SK-N-SH (cell line): ENCODE measurements at regions not wholly inside any gene's neighbourhood (a gene's known extent, or its start where the extent isn't known, plus 50 kb on each side); places are given as distances from the start of the nearest gene placed in this dataset.

Source experiments
- ELF1 ChIP-seq: IDR thresholded peaks from 2 replicates; pipeline ENCODE4 v1.4.0; 2012
- EP300 ChIP-seq, 2 experiments: IDR thresholded peaks; 2 replicates each; pipeline versions ENCODE4 v1.4.0 to v1.6.1; 2012; ENCODE audit warnings: borderline replicate concordance in 1 of 2, low read depth in 1 of 2, low read length in 1 of 2
- FOXM1 ChIP-seq: IDR thresholded peaks from 2 replicates; pipeline ENCODE4 v1.4.0; 2012; ENCODE audit warnings: low read depth, mild to moderate bottlenecking
- NFIC ChIP-seq: IDR thresholded peaks from 2 replicates; pipeline ENCODE4 v1.4.0; 2012; ENCODE audit warnings: borderline replicate concordance
- POLR2AphosphoS5 ChIP-seq: IDR thresholded peaks from 2 replicates; pipeline ENCODE4 v1.6.1; 2012; ENCODE audit warnings: low read depth, low read length
- TEAD4 ChIP-seq: IDR thresholded peaks from 2 replicates; pipeline ENCODE4 v1.4.0; 2012; ENCODE audit warnings: mild to moderate bottlenecking, borderline replicate concordance; ENCODE audit not compliant: insufficient read depth
- YY1 ChIP-seq: IDR thresholded peaks from 2 replicates; pipeline ENCODE4 v1.4.0; 2012; ENCODE audit warnings: low read depth, mild to moderate bottlenecking
- TF ChIP-seq, protein P1 (sequence below): fragments of 200-600 bp; sonication (generic); IDR thresholded peaks from 2 replicates; pipeline ENCODE4 v1.6.1; 2017; ENCODE audit warnings: antibody characterized with exemption, mild to moderate bottlenecking, moderate library complexity
- TF ChIP-seq, protein P2 (sequence below): IDR thresholded peaks from 2 replicates; pipeline ENCODE4 v1.6.1; 2012; ENCODE audit warnings: mild to moderate bottlenecking, low read depth, low read length, moderate library complexity
- TF ChIP-seq, protein P3 (sequence below): IDR thresholded peaks from 2 replicates; pipeline ENCODE4 v1.4.0; 2012; ENCODE audit warnings: low read depth

DNA sequence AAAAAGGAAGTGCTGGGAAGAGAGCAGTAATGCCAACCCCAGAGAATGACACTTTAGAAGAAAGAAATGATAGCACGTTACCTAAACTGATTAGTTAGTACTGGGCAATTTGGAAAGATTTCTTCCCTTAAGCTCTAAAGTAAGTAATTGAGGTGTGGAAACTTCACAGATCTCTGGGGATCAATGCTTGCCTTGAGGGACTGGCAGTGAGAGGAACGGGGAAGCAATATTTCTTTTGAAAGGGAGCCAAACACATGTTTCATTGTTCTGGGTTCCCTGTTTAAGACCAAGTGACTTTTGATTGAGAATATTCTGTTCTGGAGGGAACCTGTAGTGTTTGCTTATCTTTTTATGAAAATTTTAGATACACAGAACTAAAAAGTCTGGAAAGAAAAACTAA is 190.5 kb downstream of the NDFIP2 start:
- TF ChIP-seq NFIC (no peak), EP300 (IDR thresholded peaks at IDR 0.05; ENCODE audit: borderline replicate concordance in 1 of 2, low read depth in 1 of 2, low read length in 1 of 2) (peak in 1 of 2 experiments; percentile 15; a peak in 1 of 4 replicates), POLR2AphosphoS5 (no peak), ELF1 (no peak), FOXM1 (no peak), TEAD4 (no peak), YY1 (no peak)
- TF ChIP-seq, protein P1, sequence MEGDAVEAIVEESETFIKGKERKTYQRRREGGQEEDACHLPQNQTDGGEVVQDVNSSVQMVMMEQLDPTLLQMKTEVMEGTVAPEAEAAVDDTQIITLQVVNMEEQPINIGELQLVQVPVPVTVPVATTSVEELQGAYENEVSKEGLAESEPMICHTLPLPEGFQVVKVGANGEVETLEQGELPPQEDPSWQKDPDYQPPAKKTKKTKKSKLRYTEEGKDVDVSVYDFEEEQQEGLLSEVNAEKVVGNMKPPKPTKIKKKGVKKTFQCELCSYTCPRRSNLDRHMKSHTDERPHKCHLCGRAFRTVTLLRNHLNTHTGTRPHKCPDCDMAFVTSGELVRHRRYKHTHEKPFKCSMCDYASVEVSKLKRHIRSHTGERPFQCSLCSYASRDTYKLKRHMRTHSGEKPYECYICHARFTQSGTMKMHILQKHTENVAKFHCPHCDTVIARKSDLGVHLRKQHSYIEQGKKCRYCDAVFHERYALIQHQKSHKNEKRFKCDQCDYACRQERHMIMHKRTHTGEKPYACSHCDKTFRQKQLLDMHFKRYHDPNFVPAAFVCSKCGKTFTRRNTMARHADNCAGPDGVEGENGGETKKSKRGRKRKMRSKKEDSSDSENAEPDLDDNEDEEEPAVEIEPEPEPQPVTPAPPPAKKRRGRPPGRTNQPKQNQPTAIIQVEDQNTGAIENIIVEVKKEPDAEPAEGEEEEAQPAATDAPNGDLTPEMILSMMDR: no peak
- TF ChIP-seq, protein P2, sequence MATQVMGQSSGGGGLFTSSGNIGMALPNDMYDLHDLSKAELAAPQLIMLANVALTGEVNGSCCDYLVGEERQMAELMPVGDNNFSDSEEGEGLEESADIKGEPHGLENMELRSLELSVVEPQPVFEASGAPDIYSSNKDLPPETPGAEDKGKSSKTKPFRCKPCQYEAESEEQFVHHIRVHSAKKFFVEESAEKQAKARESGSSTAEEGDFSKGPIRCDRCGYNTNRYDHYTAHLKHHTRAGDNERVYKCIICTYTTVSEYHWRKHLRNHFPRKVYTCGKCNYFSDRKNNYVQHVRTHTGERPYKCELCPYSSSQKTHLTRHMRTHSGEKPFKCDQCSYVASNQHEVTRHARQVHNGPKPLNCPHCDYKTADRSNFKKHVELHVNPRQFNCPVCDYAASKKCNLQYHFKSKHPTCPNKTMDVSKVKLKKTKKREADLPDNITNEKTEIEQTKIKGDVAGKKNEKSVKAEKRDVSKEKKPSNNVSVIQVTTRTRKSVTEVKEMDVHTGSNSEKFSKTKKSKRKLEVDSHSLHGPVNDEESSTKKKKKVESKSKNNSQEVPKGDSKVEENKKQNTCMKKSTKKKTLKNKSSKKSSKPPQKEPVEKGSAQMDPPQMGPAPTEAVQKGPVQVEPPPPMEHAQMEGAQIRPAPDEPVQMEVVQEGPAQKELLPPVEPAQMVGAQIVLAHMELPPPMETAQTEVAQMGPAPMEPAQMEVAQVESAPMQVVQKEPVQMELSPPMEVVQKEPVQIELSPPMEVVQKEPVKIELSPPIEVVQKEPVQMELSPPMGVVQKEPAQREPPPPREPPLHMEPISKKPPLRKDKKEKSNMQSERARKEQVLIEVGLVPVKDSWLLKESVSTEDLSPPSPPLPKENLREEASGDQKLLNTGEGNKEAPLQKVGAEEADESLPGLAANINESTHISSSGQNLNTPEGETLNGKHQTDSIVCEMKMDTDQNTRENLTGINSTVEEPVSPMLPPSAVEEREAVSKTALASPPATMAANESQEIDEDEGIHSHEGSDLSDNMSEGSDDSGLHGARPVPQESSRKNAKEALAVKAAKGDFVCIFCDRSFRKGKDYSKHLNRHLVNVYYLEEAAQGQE: no peak
- TF ChIP-seq, protein P3, sequence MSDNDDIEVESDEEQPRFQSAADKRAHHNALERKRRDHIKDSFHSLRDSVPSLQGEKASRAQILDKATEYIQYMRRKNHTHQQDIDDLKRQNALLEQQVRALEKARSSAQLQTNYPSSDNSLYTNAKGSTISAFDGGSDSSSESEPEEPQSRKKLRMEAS: no peak
